ENCODE measurements at regions not wholly inside any gene's neighbourhood (a gene's known extent, or its start where the extent isn't known, plus 50 kb on each side); places are given as distances from the start of the nearest gene placed in this dataset.

GRCh38 chr1:29515170-29515955, 279.0 kb downstream of the PTPRU start:
- DNase-seq (ENCODE audit: low read depth), result no peak
- H3K4me3 ChIP-seq (ENCODE audit: low read length), result no peak overlapping the region
- TF ChIP-seq, protein P1, sequence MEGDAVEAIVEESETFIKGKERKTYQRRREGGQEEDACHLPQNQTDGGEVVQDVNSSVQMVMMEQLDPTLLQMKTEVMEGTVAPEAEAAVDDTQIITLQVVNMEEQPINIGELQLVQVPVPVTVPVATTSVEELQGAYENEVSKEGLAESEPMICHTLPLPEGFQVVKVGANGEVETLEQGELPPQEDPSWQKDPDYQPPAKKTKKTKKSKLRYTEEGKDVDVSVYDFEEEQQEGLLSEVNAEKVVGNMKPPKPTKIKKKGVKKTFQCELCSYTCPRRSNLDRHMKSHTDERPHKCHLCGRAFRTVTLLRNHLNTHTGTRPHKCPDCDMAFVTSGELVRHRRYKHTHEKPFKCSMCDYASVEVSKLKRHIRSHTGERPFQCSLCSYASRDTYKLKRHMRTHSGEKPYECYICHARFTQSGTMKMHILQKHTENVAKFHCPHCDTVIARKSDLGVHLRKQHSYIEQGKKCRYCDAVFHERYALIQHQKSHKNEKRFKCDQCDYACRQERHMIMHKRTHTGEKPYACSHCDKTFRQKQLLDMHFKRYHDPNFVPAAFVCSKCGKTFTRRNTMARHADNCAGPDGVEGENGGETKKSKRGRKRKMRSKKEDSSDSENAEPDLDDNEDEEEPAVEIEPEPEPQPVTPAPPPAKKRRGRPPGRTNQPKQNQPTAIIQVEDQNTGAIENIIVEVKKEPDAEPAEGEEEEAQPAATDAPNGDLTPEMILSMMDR (IDR thresholded peaks at IDR 0.05; ENCODE audit: insufficient read depth, low read depth, low read length, missing control alignments), result no peak

DNA sequence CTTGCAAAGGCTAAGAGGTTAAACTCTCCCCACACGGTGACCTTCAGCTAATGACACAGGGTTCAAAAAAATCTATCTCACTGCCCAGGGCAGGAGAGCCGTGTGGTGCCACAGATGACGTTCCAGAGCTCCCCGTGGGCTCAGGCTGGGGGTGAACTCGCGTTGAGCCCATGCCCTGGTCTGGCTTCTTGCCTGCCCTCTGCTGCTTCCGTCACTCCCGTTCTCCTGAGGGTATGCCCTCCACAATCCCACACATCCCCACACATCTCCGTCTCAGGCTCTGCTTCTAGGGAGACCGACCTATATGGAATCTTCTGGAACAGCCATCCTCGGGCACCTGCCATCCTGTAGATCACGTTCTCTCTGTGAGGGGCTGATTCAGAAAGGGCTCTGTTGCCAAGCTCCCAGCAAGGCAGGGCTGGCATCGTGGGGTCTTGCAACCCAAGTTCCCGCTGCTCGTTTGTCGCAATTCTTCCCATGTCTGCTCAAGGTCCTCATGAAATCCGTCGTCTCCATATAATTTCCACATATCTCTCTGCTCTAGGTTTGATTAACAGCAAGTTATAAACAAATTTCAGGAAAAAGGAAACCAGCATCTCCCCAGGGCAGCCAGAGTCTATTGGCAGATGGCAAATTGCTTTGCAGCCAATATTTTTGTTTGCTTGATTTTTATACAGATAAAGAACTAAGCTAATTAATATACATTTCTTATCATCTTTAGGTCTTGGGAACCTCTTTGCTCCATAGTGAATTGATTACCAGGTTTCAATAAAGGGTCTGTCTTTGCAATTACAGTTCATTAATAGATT, 278.2 kb downstream of the PTPRU start:
- DNase-seq (ENCODE audit: low read depth), result no peak
- TF ChIP-seq, protein P1 (IDR thresholded peaks at IDR 0.05; ENCODE audit: insufficient read depth, low read depth, low read length, missing control alignments), result no peak

DNA sequence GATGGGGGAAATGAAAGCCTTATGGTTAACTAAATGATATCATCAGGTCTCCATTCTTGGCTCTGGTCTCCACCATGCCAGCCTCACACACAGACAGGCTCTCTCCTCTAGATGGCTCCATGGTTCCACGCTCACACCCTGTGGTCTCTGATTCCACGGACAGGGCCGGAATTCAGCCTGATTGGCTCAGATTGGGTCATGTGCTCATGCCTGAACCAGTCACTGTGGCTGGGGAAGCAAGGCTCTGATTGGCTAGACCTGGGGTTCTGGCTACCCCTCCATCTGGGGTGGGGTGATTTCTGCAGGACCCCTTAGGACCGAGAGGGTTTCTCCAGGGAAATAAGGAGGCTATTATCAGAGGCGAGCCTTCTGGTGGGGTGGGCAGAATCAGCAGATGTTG, 277.0 kb downstream of the PTPRU start:
- peak; percentile 74 for DNase-seq (ENCODE audit: low read depth)
- no peak overlapping the region for H3K4me3 ChIP-seq (ENCODE audit: low read length)
- TF ChIP-seq, protein P1 (IDR thresholded peaks at IDR 0.05; ENCODE audit: insufficient read depth, low read depth, low read length, missing control alignments), result peak; percentile 88

More for the DNA sequence above, 278.2 kb downstream of the PTPRU start:
- H3K4me3 ChIP-seq (ENCODE audit: low read length), result no peak overlapping the region

DNA sequence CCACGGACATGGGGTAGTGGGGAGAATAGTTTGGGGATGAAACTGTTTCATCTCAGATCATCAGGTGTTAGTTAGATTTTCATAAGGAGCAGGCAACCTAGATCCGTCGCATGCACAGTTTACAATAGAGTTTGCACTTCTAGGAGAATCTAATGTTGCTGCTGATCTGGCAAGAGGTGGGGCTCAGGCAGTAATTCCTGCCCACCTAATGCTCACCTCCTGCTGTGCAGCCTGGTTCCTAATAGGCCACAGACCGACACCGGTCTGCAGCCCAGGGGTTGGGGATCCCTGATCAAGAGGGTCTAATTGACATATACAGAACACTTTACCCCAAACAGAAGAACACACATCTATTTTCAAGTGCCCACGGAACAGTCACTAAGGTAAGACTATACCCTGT, 275.1 kb downstream of the PTPRU start:
- DNase-seq (ENCODE audit: low read depth), result no peak
- TF ChIP-seq, protein P1 (IDR thresholded peaks at IDR 0.05; ENCODE audit: insufficient read depth, low read depth, low read length, missing control alignments), result no peak
- no peak overlapping the region for H3K4me3 ChIP-seq (ENCODE audit: low read length)

GRCh38 chr1:29508458-29509107, 272.3 kb downstream of the PTPRU start:
- DNase-seq (ENCODE audit: low read depth), result no peak
- TF ChIP-seq, protein P1 (IDR thresholded peaks at IDR 0.05; ENCODE audit: insufficient read depth, low read depth, low read length, missing control alignments), result no peak
- H3K4me3 ChIP-seq (ENCODE audit: low read length), result no peak overlapping the region

GRCh38 chr1:29506678-29507225, 270.4 kb downstream of the PTPRU start:
- no peak overlapping the region for H3K4me3 ChIP-seq (ENCODE audit: low read length)
- TF ChIP-seq, protein P1 (IDR thresholded peaks at IDR 0.05; ENCODE audit: insufficient read depth, low read depth, low read length, missing control alignments), result no peak
- no peak for DNase-seq (ENCODE audit: low read depth)

Data from epithelial cell of esophagus (primary cell).